ENCODE measurements at regions not wholly inside any gene's neighbourhood (a gene's known extent, or its start where the extent isn't known, plus 50 kb on each side); places are given as distances from the start of the nearest gene placed in this dataset.

DNA sequence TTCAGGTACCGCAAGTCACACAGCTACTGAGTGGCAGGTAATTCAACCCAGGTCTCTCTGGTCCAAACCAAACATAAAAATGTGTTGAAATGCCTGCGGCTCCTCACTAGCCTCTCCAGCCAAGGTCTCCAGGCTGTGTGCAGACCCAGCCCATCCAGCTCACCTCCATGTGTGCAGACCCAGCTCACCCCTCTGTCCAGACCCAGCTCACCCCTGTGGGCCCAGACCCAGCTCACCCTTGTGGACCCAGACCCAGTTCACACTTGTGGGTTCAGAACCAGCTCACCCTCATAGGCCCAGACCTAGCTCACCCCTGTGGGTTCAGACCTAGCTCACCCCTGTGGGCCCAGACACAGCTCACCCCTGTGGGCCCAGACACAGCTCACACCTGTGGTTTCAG is 188.0 kb upstream of the ADCY2 start:
- 94% methylated on average over 2 of the region's 2 CpGs for WGBS
- no peak for DNase-seq (ENCODE audit: low read depth in 6 of 9, low spot score in 9 of 9)
- H3K27me3 ChIP-seq (ENCODE audit: control insufficient read depth in 2 of 2, insufficient read depth in 1 of 2, low read length in 1 of 2): no peaks in the 10 kb centered on the region
- H3K27ac ChIP-seq (ENCODE audit: low read depth in 1 of 2, low read length in 1 of 2): peak overlapping the region in 1 of 2 donors; percentile 22
- no peaks in the 10 kb centered on the region for H3K4me1 ChIP-seq (ENCODE audit: control insufficient read depth in 2 of 2, insufficient read depth in 2 of 2, low read length in 2 of 2)
- H3K4me3 ChIP-seq (ENCODE audit: low read length in 2 of 2): no peak overlapping the region
- peaks cover 0 to 12% of the 10 kb centered on the region in 2 donors for H3K9me3 ChIP-seq (ENCODE audit: control insufficient read depth in 2 of 2, insufficient read depth in 1 of 2, low read length in 1 of 2)
- no peaks in the 10 kb centered on the region for H3K36me3 ChIP-seq (ENCODE audit: control insufficient read depth in 2 of 2, insufficient read depth in 2 of 2, low read length in 1 of 2)

DNA sequence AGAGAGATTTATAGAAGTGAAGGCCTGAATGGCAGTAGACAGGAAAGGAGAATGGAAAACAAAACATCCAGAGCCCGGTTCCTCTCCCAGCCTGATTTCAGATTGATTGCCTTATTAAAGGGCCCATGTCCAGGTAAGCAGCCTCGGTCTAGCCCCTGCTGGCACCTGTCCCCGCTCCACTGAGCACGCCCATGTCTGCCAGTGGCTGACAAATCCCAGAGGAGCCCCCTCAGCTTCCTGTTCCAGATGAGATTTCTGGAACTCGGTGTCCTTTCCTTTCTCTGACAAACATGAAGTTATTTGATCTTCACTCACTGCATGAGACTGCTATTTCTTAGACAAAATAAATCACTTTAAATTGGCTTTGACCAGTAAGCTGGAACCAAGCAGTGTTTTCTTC is 187.0 kb upstream of the ADCY2 start:
- Histone ChIP-seq H3K36me3 (ENCODE audit: control insufficient read depth in 2 of 2, insufficient read depth in 2 of 2, low read length in 1 of 2) (no peaks in the 10 kb centered on the region), H3K27me3 (ENCODE audit: control insufficient read depth in 2 of 2, insufficient read depth in 1 of 2, low read length in 1 of 2) (no peaks in the 10 kb centered on the region), H3K4me3 (ENCODE audit: low read length in 2 of 2) (no peak overlapping the region), H3K27ac (ENCODE audit: low read depth in 1 of 2, low read length in 1 of 2) (peak overlapping the region in 1 of 2 donors; percentile 26), H3K9me3 (ENCODE audit: control insufficient read depth in 2 of 2, insufficient read depth in 1 of 2, low read length in 1 of 2) (peaks cover 0 to 12% of the 10 kb centered on the region in 2 donors), H3K4me1 (ENCODE audit: control insufficient read depth in 2 of 2, insufficient read depth in 2 of 2, low read length in 2 of 2) (no peaks in the 10 kb centered on the region)
- DNase-seq (ENCODE audit: low read depth in 6 of 9, low spot score in 9 of 9): no peak
- WGBS: 53% methylated on average over 5 of the region's 5 CpGs

DNA sequence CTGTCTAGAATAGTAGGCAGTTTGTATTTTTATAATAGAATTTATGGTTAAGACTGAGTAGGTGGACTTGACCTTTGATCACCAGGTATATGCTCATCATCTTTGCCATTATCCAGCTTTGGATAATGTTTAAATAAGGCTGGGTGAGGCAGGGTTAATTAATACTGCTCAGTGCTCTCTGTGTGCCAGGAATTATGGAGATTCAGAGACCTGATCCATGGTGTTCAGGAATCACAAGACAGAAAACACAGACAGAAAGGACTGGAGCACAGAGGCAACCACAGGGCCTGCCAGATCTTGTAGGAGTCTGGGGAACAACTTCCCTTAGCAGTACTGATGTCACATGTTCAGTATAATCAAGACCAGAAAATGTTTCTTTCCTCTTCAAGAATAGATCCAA is 186.3 kb upstream of the ADCY2 start:
- H3K9me3 ChIP-seq (ENCODE audit: control insufficient read depth in 2 of 2, insufficient read depth in 1 of 2, low read length in 1 of 2): peaks cover 0 to 12% of the 10 kb centered on the region in 2 donors
- H3K27ac ChIP-seq (ENCODE audit: low read depth in 1 of 2, low read length in 1 of 2): no peak overlapping the region
- no peak overlapping the region for H3K4me3 ChIP-seq (ENCODE audit: low read length in 2 of 2)
- no peaks in the 10 kb centered on the region for H3K27me3 ChIP-seq (ENCODE audit: control insufficient read depth in 2 of 2, insufficient read depth in 1 of 2, low read length in 1 of 2)
- H3K36me3 ChIP-seq (ENCODE audit: control insufficient read depth in 2 of 2, insufficient read depth in 2 of 2, low read length in 1 of 2): no peaks in the 10 kb centered on the region
- H3K4me1 ChIP-seq (ENCODE audit: control insufficient read depth in 2 of 2, insufficient read depth in 2 of 2, low read length in 2 of 2): no peaks in the 10 kb centered on the region
- no peak for DNase-seq (ENCODE audit: low read depth in 6 of 9, low spot score in 9 of 9)

DNA sequence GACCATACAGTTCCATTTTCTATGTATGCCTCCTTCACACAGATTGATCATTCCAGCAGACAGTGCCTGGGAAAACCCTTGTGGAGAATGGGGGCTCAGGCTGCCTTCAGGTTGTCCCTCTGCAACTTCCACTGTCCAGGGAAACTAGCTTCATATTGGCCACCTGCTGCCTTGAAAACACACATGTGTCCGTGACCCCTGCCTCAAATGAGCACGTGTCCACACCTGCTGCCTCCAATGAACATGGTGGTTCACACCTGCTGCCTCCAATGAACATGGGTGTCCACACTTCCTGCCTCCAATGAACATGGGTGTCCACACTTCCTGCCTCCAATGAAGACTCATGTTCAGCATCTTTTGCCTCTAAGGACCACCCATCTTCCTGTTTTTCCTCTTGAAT is 185.4 kb upstream of the ADCY2 start:
- DNase-seq (ENCODE audit: low read depth in 6 of 9, low spot score in 9 of 9): no peak
- H3K27me3 ChIP-seq (ENCODE audit: control insufficient read depth in 2 of 2, insufficient read depth in 1 of 2, low read length in 1 of 2): no peaks in the 10 kb centered on the region
- 87% methylated on average over 2 of the region's 2 CpGs for WGBS

DNA sequence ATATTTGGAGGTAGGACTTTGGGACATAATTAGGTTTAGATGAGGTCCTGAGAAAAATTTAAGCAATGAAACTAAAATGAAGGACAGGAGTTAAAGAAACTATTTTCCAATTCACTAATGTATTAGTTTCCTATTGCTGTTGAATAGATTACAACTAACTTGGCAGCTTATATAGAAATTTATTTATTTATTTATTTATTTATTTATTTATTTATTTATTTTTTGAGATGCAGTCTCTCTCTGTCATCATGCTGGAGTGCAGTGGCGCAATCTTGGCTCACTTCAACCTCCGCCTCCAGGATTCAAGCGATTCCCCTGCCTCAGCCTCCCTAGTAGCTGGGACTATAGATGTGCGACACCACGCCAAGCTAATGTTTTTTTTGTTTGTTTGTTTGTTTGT is 182.4 kb upstream of the ADCY2 start:
- Histone ChIP-seq H3K4me3 (ENCODE audit: low read length in 2 of 2) (no peak overlapping the region), H3K4me1 (ENCODE audit: control insufficient read depth in 2 of 2, insufficient read depth in 2 of 2, low read length in 2 of 2) (no peaks in the 10 kb centered on the region), H3K27ac (ENCODE audit: low read depth in 1 of 2, low read length in 1 of 2) (no peak overlapping the region), H3K36me3 (ENCODE audit: control insufficient read depth in 2 of 2, insufficient read depth in 2 of 2, low read length in 1 of 2) (no peaks in the 10 kb centered on the region), H3K27me3 (ENCODE audit: control insufficient read depth in 2 of 2, insufficient read depth in 1 of 2, low read length in 1 of 2) (no peaks in the 10 kb centered on the region), H3K9me3 (ENCODE audit: control insufficient read depth in 2 of 2, insufficient read depth in 1 of 2, low read length in 1 of 2) (peaks cover 0 to 5% of the 10 kb centered on the region in 2 donors)
- DNase-seq (ENCODE audit: low read depth in 6 of 9, low spot score in 9 of 9): no peak
- 95% methylated on average over 5 of the region's 5 CpGs for WGBS

More for the DNA sequence above, 185.4 kb upstream of the ADCY2 start:
- no peak overlapping the region for H3K4me3 ChIP-seq (ENCODE audit: low read length in 2 of 2)
- no peak overlapping the region for H3K27ac ChIP-seq (ENCODE audit: low read depth in 1 of 2, low read length in 1 of 2)
- H3K9me3 ChIP-seq (ENCODE audit: control insufficient read depth in 2 of 2, insufficient read depth in 1 of 2, low read length in 1 of 2): peaks cover 0 to 12% of the 10 kb centered on the region in 2 donors
- no peaks in the 10 kb centered on the region for H3K4me1 ChIP-seq (ENCODE audit: control insufficient read depth in 2 of 2, insufficient read depth in 2 of 2, low read length in 2 of 2)
- no peaks in the 10 kb centered on the region for H3K36me3 ChIP-seq (ENCODE audit: control insufficient read depth in 2 of 2, insufficient read depth in 2 of 2, low read length in 1 of 2)

DNA sequence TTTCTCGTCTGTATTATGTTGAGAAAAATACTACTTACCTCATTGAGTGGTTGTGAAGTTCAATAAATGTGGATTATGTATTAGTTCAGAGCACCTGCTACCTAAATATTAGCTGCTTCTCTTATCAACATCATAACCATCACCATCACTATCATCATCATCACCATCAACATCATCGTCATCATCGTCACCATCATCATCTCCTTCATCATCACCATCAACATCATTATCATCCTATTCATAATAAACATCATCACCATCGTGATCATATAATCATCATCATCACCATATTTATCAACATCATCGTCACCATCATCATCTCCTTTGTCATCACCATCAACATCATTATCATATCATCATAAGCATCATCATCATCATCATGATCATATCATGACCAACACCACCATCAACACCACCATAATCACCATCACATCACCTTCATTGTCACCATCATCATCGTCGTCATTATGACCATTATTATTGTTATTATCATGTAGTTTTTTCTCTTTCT is 181.0 kb upstream of the ADCY2 start:
- H3K27me3 ChIP-seq (ENCODE audit: control insufficient read depth in 2 of 2, insufficient read depth in 1 of 2, low read length in 1 of 2): no peaks in the 10 kb centered on the region
- no peaks in the 10 kb centered on the region for H3K9me3 ChIP-seq (ENCODE audit: control insufficient read depth in 2 of 2, insufficient read depth in 1 of 2, low read length in 1 of 2)
- DNase-seq (ENCODE audit: low read depth in 6 of 9, low spot score in 9 of 9): no peak
- 78% methylated on average over 7 of the region's 7 CpGs for WGBS
- no peaks in the 10 kb centered on the region for H3K4me1 ChIP-seq (ENCODE audit: control insufficient read depth in 2 of 2, insufficient read depth in 2 of 2, low read length in 2 of 2)
- H3K36me3 ChIP-seq (ENCODE audit: control insufficient read depth in 2 of 2, insufficient read depth in 2 of 2, low read length in 1 of 2): no peaks in the 10 kb centered on the region
- no peak overlapping the region for H3K27ac ChIP-seq (ENCODE audit: low read depth in 1 of 2, low read length in 1 of 2)
- no peak overlapping the region for H3K4me3 ChIP-seq (ENCODE audit: low read length in 2 of 2)

DNA sequence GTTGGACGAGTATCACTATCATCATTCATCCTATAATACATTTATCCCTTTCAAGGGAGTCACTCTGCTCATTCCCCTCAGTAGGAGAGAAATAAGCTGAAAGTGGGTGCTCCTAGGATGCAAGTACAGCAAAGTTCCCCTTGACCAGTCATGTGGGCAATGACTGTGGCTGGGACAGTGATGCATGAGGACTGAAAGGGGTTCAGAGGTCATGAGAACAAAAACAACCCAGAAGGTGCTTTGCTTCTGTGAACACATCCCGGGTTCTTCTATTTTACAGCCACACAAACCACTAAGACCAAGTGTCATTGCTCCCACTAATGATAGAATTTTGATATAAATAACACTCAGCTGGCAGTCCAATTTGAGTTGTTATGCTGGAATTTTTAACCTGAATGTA is 177.8 kb upstream of the ADCY2 start:
- H3K36me3 ChIP-seq (ENCODE audit: control insufficient read depth in 2 of 2, insufficient read depth in 2 of 2, low read length in 1 of 2): no peaks in the 10 kb centered on the region
- WGBS: 88% methylated on average over 2 of the region's 2 CpGs
- no peak for DNase-seq (ENCODE audit: low read depth in 6 of 9, low spot score in 9 of 9)
- H3K4me1 ChIP-seq (ENCODE audit: control insufficient read depth in 2 of 2, insufficient read depth in 2 of 2, low read length in 2 of 2): no peaks in the 10 kb centered on the region
- no peaks in the 10 kb centered on the region for H3K9me3 ChIP-seq (ENCODE audit: control insufficient read depth in 2 of 2, insufficient read depth in 1 of 2, low read length in 1 of 2)
- H3K27me3 ChIP-seq (ENCODE audit: control insufficient read depth in 2 of 2, insufficient read depth in 1 of 2, low read length in 1 of 2): no peaks in the 10 kb centered on the region
- H3K27ac ChIP-seq (ENCODE audit: low read depth in 1 of 2, low read length in 1 of 2): no peak overlapping the region
- no peak overlapping the region for H3K4me3 ChIP-seq (ENCODE audit: low read length in 2 of 2)

DNA sequence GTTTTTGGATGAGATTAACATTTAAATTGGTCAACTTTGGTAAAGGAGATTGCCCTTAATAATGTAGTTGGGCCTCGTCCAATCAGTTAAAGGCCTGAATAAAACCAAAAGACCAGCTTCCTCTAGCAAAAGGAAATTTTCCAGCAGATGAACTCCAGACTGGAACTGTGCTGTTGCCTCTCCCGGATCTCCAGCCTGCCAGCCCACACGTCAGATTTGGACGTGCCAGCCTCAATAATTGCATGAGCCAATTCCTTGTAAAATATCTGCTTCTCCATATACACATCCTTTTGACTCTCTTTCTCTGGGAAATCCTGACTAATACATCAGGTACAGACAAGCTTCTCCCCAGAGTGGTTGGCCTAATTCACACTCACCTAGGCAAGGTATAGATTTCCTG is 175.8 kb upstream of the ADCY2 start:
- no peak overlapping the region for H3K4me3 ChIP-seq (ENCODE audit: low read length in 2 of 2)
- WGBS: 80% methylated on average over 4 of the region's 4 CpGs
- no peaks in the 10 kb centered on the region for H3K9me3 ChIP-seq (ENCODE audit: control insufficient read depth in 2 of 2, insufficient read depth in 1 of 2, low read length in 1 of 2)
- no peak overlapping the region for H3K27ac ChIP-seq (ENCODE audit: low read depth in 1 of 2, low read length in 1 of 2)
- no peaks in the 10 kb centered on the region for H3K4me1 ChIP-seq (ENCODE audit: control insufficient read depth in 2 of 2, insufficient read depth in 2 of 2, low read length in 2 of 2)
- no peaks in the 10 kb centered on the region for H3K36me3 ChIP-seq (ENCODE audit: control insufficient read depth in 2 of 2, insufficient read depth in 2 of 2, low read length in 1 of 2)
- no peaks in the 10 kb centered on the region for H3K27me3 ChIP-seq (ENCODE audit: control insufficient read depth in 2 of 2, insufficient read depth in 1 of 2, low read length in 1 of 2)
- DNase-seq (ENCODE audit: low read depth in 6 of 9, low spot score in 9 of 9): no peak

DNA sequence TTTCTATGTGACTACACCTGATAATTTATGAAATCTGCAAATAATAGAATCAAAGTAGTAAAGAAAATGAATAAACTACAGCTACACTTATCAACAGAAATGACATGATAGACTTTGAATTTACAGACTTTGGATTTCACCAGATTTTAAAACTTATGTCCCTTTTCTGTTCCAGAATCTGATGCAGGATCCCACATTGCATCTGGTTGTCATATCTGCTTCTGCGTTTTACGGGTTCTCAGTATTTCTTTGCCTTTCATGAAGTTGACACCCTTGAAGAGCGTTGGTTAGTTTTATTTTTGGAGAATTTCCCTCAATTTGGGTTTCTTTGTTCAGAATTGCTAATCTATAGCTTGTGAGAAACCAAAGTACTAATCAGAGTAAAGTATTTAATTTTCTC is 174.9 kb upstream of the ADCY2 start:
- WGBS: 89% methylated on average over 3 of the region's 3 CpGs
- Histone ChIP-seq H3K4me1 (ENCODE audit: control insufficient read depth in 2 of 2, insufficient read depth in 2 of 2, low read length in 2 of 2) (no peaks in the 10 kb centered on the region), H3K36me3 (ENCODE audit: control insufficient read depth in 2 of 2, insufficient read depth in 2 of 2, low read length in 1 of 2) (no peaks in the 10 kb centered on the region), H3K27ac (ENCODE audit: low read depth in 1 of 2, low read length in 1 of 2) (no peak overlapping the region), H3K9me3 (ENCODE audit: control insufficient read depth in 2 of 2, insufficient read depth in 1 of 2, low read length in 1 of 2) (peaks cover 0 to 3% of the 10 kb centered on the region in 2 donors), H3K27me3 (ENCODE audit: control insufficient read depth in 2 of 2, insufficient read depth in 1 of 2, low read length in 1 of 2) (no peaks in the 10 kb centered on the region), H3K4me3 (ENCODE audit: low read length in 2 of 2) (no peak overlapping the region)
- no peak for DNase-seq (ENCODE audit: low read depth in 6 of 9, low spot score in 9 of 9)

DNA sequence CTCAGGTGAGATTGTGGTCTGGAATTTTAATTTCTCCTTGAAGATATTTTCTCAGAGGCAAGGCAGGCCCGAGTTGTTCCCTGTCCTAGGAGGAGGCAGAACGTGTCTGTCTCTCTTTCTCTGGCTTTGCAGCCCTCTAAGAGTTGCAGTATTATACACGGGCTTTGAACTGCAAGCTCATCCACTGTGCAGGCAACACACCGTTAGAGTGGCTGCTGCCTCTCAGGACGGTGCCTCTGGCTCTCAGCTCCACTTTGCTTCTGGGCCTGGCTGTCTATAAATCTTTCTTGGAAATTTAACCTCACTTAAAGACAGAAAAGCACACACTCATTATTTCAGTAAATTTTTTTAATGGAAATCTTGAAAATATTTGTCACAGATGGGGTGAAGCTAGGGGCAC is 170.1 kb upstream of the ADCY2 start:
- Histone ChIP-seq H3K4me3 (ENCODE audit: low read length in 2 of 2) (no peak overlapping the region), H3K36me3 (ENCODE audit: control insufficient read depth in 2 of 2, insufficient read depth in 2 of 2, low read length in 1 of 2) (no peaks in the 10 kb centered on the region), H3K9me3 (ENCODE audit: control insufficient read depth in 2 of 2, insufficient read depth in 1 of 2, low read length in 1 of 2) (peaks cover 0 to 4% of the 10 kb centered on the region in 2 donors), H3K27ac (ENCODE audit: low read depth in 1 of 2, low read length in 1 of 2) (no peak overlapping the region), H3K4me1 (ENCODE audit: control insufficient read depth in 2 of 2, insufficient read depth in 2 of 2, low read length in 2 of 2) (no peaks in the 10 kb centered on the region), H3K27me3 (ENCODE audit: control insufficient read depth in 2 of 2, insufficient read depth in 1 of 2, low read length in 1 of 2) (no peaks in the 10 kb centered on the region)
- DNase-seq (ENCODE audit: low read depth in 6 of 9, low spot score in 9 of 9): no peak
- 87% methylated on average over 5 of the region's 5 CpGs for WGBS
